Stomach (tissue), 8 donors: ENCODE measurements at regions not wholly inside any gene's neighbourhood (a gene's known extent, or its start where the extent isn't known, plus 50 kb on each side); places are given as distances from the start of the nearest gene placed in this dataset.

Experiments
- DNase-seq, 2 donors: peaks; one replicate each; pipeline versions ENCODE4 v3.0.0 to v3.0.0-alpha.2; 2013 to 2019
- H3K27ac ChIP-seq, 5 donors: fragments of 200-600 bp in 4 of 5; sonication (generic) in 4 of 5; one replicate each; pipeline ENCODE4 v1.5.1; 2013 to 2019; ENCODE audit warnings: mild to moderate bottlenecking in 1 of 5, moderate library complexity in 1 of 5
- H3K27me3 ChIP-seq, 3 donors: fragments of 200-600 bp; sonication (generic); one replicate each; pipeline ENCODE4 v1.5.1; 2017 to 2019; ENCODE audit warnings: mixed run types in 1 of 3
- H3K36me3 ChIP-seq, 4 donors: fragments of 200-600 bp; sonication (generic); 1 replicate in 3 of 4; 2 replicates in 1 of 4; pipeline ENCODE4 v1.5.1; 2016 to 2019
- H3K4me1 ChIP-seq, 4 donors: fragments of 200-600 bp; sonication (generic); one replicate each; pipeline ENCODE4 v1.5.1; 2016 to 2019
- H3K4me3 ChIP-seq, 4 donors: fragments of 200-600 bp; sonication (generic) in 3 of 4; one replicate each; pipeline ENCODE4 v1.5.1; 2016 to 2019; ENCODE audit warnings: mild to moderate bottlenecking in 1 of 4
- H3K9me3 ChIP-seq, 4 donors: fragments of 200-600 bp; sonication (generic); one replicate each; pipeline ENCODE4 v1.5.1; 2016 to 2019
- CTCF ChIP-seq, 7 experiments: fragments of 450-650 bp in 4 of 7; fragments of 200-600 bp in 3 of 7; sonication (generic) in 3 of 7; IDR thresholded peaks; one replicate each; pipeline ENCODE4 v1.5.1; 2016 to 2019; ENCODE audit warnings: antibody characterized with exemption in 7 of 7, control low read depth in 2 of 7, mild to moderate bottlenecking in 1 of 7
- EP300 ChIP-seq: sonication (generic); formaldehyde crosslinking; IDR thresholded peaks from one replicate; pipeline ENCODE4 v1.6.1; 2017; ENCODE audit warnings: antibody characterized with exemption
- POLR2A ChIP-seq, 4 donors: fragments of 450-650 bp; IDR thresholded peaks; one replicate each; pipeline ENCODE4 v1.6.1; 2016; ENCODE audit warnings: antibody characterized with exemption in 4 of 4, control low read depth in 2 of 4, mild to moderate bottlenecking in 1 of 4, moderate library complexity in 1 of 4
- POLR2AphosphoS5 ChIP-seq, 3 donors: sonication (generic); formaldehyde crosslinking; IDR thresholded peaks; one replicate each; pipeline ENCODE4 v1.6.1; 2016; ENCODE audit warnings: antibody characterized with exemption in 3 of 3
- WGBS, 5 donors: extraction: QIAGEN DNeasy Blood & Tissue Kit in 3 of 5; methylation state at CpG; one replicate each; pipeline versions ENCODE4 v1.1.5 to v1.1.7; 2013 to 2018; 5-methylcytosine and 5-hydroxymethylcytosine counted together
- intact Hi-C: fragments of 100-400 bp; cut with DNase I; formaldehyde crosslinking; loops from one replicate; pipeline ENCODE4 v1.15.1; 2023; ENCODE audit warnings: low total_unique reads
- donor health status: healthy with polysubstance abuse.
- donor health status: Bipolar disorder and iron deficiency.
- donor health status: healthy.

- WGBS, 5 donors, result 75 to 81% (median 77%) methylated on average over 9 of the region's 9 CpGs
- no peaks in the 10 kb centered on the region for H3K36me3 ChIP-seq
- intact Hi-C loops, result no loop called here
- DNase-seq, result no peak
- peaks cover 0 to 6% (median 0%) of the 10 kb centered on the region in 4 donors for H3K4me1 ChIP-seq
- H3K9me3 ChIP-seq, result no peaks in the 10 kb centered on the region
- no peak overlapping the region for H3K27ac ChIP-seq
- no peaks in the 10 kb centered on the region for H3K27me3 ChIP-seq
- no peak overlapping the region for H3K4me3 ChIP-seq
- no peak for TF ChIP-seq EP300
- TF ChIP-seq POLR2A (IDR thresholded peaks at IDR 0.05), result no peak
- no peak for TF ChIP-seq POLR2AphosphoS5 (IDR thresholded peaks at IDR 0.05)
- TF ChIP-seq CTCF (IDR thresholded peaks at IDR 0.05), result no peak
These were observed 525.5 kb downstream of the SOX6 start for GRCh38 chr11:15830741-15831428.

GRCh38 chr11:15835788-15836411 lies 520.4 kb downstream of the SOX6 start:
- DNase-seq, result no peak
- H3K27ac ChIP-seq, result no peak overlapping the region
- TF ChIP-seq EP300 (peak; percentile 67), CTCF (IDR thresholded peaks at IDR 0.05) (no peak), POLR2AphosphoS5 (IDR thresholded peaks at IDR 0.05) (peak in 2 of 3 donors; percentile 46 to 47), POLR2A (IDR thresholded peaks at IDR 0.05) (no peak)

DNA sequence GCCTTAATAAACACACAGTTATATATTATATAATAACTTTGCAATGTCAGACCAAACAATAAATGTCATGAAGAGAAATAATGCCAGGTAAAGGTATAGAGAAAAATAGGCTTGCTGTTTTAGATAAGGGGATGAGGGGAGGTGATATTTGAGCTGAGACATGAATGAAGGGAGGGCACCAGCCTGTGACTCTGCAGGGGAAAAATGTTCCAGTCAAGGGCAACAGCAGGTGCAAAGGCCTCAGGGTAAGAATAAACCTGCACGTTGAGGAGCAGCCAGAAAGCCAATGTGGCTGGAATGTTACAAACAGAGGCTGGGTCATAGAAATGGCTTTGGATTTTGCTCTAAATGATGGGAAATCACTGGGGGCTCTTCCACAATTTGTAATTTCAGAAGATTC lies 519.6 kb downstream of the SOX6 start:
- H3K4me3 ChIP-seq, result no peak overlapping the region
- no peak for DNase-seq
- peaks cover 0 to 5% (median 0%) of the 10 kb centered on the region in 4 donors for H3K4me1 ChIP-seq
- H3K9me3 ChIP-seq, result no peaks in the 10 kb centered on the region
- 45 to 70% (median 48%) methylated on average over 1 of the region's 1 CpG for whole genome bisulfite sequencing, 5 donors
- H3K36me3 ChIP-seq, result no peaks in the 10 kb centered on the region
- peak overlapping the region in 1 of 5 donors; percentile 8 for H3K27ac ChIP-seq
- intact Hi-C loops, result no loop called here
- TF ChIP-seq POLR2A (IDR thresholded peaks at IDR 0.05) (no peak), POLR2AphosphoS5 (IDR thresholded peaks at IDR 0.05) (no peak), CTCF (IDR thresholded peaks at IDR 0.05) (no peak), EP300 (no peak)
- H3K27me3 ChIP-seq, result no peaks in the 10 kb centered on the region

More at GRCh38 chr11:15835788-15836411, 520.4 kb downstream of the SOX6 start:
- Histone ChIP-seq H3K4me1 (peaks cover 0 to 3% (median 0%) of the 10 kb centered on the region in 4 donors), H3K27me3 (no peaks in the 10 kb centered on the region), H3K36me3 (no peaks in the 10 kb centered on the region), H3K4me3 (no peak overlapping the region), H3K9me3 (no peaks in the 10 kb centered on the region)
- intact Hi-C loops, result no loop called here
- 86 to 99% (median 92%) methylated on average over 7 of the region's 7 CpGs for WGBS, 5 donors

DNA sequence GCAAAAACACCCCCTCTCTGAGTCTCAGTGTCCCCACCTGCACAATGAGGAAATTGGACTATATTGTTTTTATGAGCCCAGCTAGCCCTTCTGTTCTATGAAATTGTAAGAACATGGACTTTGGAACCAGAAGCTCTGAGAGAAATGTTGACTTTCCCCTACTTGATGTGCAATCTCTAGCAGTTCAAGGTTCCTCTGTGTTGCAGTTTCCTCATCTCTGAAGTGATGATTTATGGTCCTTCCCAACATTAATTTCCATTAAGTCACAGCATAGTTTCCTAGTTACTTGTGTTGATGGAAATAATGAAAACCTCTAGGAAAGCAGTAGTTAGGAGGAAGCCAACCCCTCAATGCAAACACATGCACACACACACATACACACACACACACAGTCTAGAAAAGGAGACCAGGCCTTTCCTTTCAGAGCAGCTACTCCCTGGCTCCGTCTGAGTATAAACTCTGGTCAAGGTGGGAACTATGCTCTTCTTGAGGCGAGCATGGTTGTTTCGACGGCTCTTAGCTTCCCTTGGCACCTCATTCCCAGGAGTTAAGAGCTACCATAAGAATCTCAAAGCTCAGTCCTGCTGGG lies 518.4 kb downstream of the SOX6 start:
- Histone ChIP-seq H3K27ac (no peak overlapping the region), H3K4me3 (no peak overlapping the region), H3K27me3 (no peaks in the 10 kb centered on the region), H3K36me3 (no peaks in the 10 kb centered on the region), H3K4me1 (peaks cover 0 to 9% (median 1%) of the 10 kb centered on the region in 4 donors), H3K9me3 (no peaks in the 10 kb centered on the region)
- intact Hi-C loops, result no loop called here
- DNase-seq, result peak in 1 of 2 donors; percentile 63
- TF ChIP-seq POLR2AphosphoS5 (IDR thresholded peaks at IDR 0.05) (no peak), EP300 (no peak), CTCF (IDR thresholded peaks at IDR 0.05) (no peak), POLR2A (IDR thresholded peaks at IDR 0.05) (no peak)
- WGBS, 5 donors, result 91 to 99% (median 93%) methylated on average over 4 of the region's 4 CpGs
